ENCODE measurements at regions not wholly inside any gene's neighbourhood (a gene's known extent, or its start where the extent isn't known, plus 50 kb on each side); places are given as distances from the start of the nearest gene placed in this dataset.

- no peak overlapping the region for H3K23ac ChIP-seq (ENCODE audit: insufficient read length, low read depth, low read length)
- H3K4me3 Mint-ChIP-seq: no peak overlapping the region
- no peaks in the 10 kb centered on the region for H3K4me1 ChIP-seq (ENCODE audit: insufficient read depth, low read length)
- H4K8ac ChIP-seq (replicated peaks; ENCODE audit: insufficient read length, low read depth, low read length): no peak overlapping the region
- no peaks in the 10 kb centered on the region for H3K4me1 Mint-ChIP-seq
- H3K23me2 ChIP-seq (ENCODE audit: insufficient read length, low read depth, low read length, poor library complexity, severe bottlenecking): no peaks in the 10 kb centered on the region
- DNase-seq: no peak
- H3K27me3 ChIP-seq (ENCODE audit: insufficient read depth, low read length): no peaks in the 10 kb centered on the region
- H3K79me2 ChIP-seq (ENCODE audit: insufficient read depth, low read length): no peaks in the 10 kb centered on the region
- no peak overlapping the region for H2BK20ac ChIP-seq (ENCODE audit: low read depth, low read length, poor library complexity, severe bottlenecking)
- H3K18ac ChIP-seq (ENCODE audit: insufficient read length, low read depth, low read length): no peak overlapping the region
- H2AK5ac ChIP-seq (ENCODE audit: insufficient read length, low read length): no peak overlapping the region
- no peak overlapping the region for H2BK12ac ChIP-seq (ENCODE audit: insufficient read length, low read depth, low read length)
- H4K91ac ChIP-seq (ENCODE audit: insufficient read length, low read depth, low read length): no peak overlapping the region
- no peaks in the 10 kb centered on the region for H3K9me3 ChIP-seq (ENCODE audit: control insufficient read depth, low read depth, low read length)
- H3K9ac ChIP-seq (ENCODE audit: extremely low read depth, insufficient read length, low read length): no peak overlapping the region
- H2AFZ ChIP-seq (ENCODE audit: low read length): no peak overlapping the region
- H3K27ac ChIP-seq (ENCODE audit: insufficient read length, low read depth, low read length): no peak overlapping the region
- no peak overlapping the region for H3K56ac ChIP-seq (ENCODE audit: insufficient read length, low read depth, low read length)
- H3K27me3 Mint-ChIP-seq (ENCODE audit: low read depth): no peaks in the 10 kb centered on the region; the same call in 1 of the 2 replicates
- H3K79me1 ChIP-seq (ENCODE audit: insufficient read depth, low read depth, low read length, poor library complexity, severe bottlenecking): no peaks in the 10 kb centered on the region
- no peak overlapping the region for H4K5ac ChIP-seq (ENCODE audit: insufficient read length, low read depth, low read length)
- TF ChIP-seq CTCF (conservative IDR thresholded peaks at IDR 0.05): no peak
- H3K4ac ChIP-seq (ENCODE audit: low read depth, low read length): no peak overlapping the region
- H3K27ac Mint-ChIP-seq: no peak overlapping the region
- no peaks in the 10 kb centered on the region for H3K36me3 Mint-ChIP-seq (ENCODE audit: insufficient read depth in 1 of 3, low read depth in 3 of 3)
- H3K9me3 Mint-ChIP-seq: no peaks in the 10 kb centered on the region
- H3K14ac ChIP-seq (ENCODE audit: insufficient read depth, low read length): no peak overlapping the region
- H3T11ph ChIP-seq (ENCODE audit: low read length): no peak overlapping the region
- no peak overlapping the region for H2BK5ac ChIP-seq (ENCODE audit: insufficient read length, low read length)
- H3K4me2 ChIP-seq (ENCODE audit: insufficient read depth, insufficient read length, low read length): no peak overlapping the region
- H2BK120ac ChIP-seq (ENCODE audit: low read depth, low read length, poor library complexity, severe bottlenecking): no peak overlapping the region
- H4K20me1 ChIP-seq (ENCODE audit: control insufficient read depth, insufficient read depth, insufficient read length): no peaks in the 10 kb centered on the region
- H2BK15ac ChIP-seq (ENCODE audit: low read depth, low read length): no peak overlapping the region
Measured at GRCh38 chr2:16974688-16975087, 309.1 kb upstream of the CYRIA start.

Measured in H9 (cell line).